ENCODE measurements at regions not wholly inside any gene's neighbourhood (a gene's known extent, or its start where the extent isn't known, plus 50 kb on each side); places are given as distances from the start of the nearest gene placed in this dataset.

- H3K4me1 ChIP-seq (ENCODE audit: control insufficient read depth, insufficient read depth, low read length), result peaks cover 5% of the 10 kb centered on the region
- no peaks in the 10 kb centered on the region for H3K9me1 ChIP-seq (ENCODE audit: insufficient read depth, low read length)
- no peaks in the 10 kb centered on the region for H3K79me1 ChIP-seq (ENCODE audit: low read depth in 1 of 2, low read length in 2 of 2)
- no peak overlapping the region for H2AK9ac ChIP-seq (replicated peaks; ENCODE audit: low read depth, low read length, poor library complexity)
- DNase-seq, result peak; percentile 95
- dilution Hi-C loops (cut with HindIII; ENCODE audit: low sequenced_read_pairs, unreplicated experiment), result no loop called here
- TF ChIP-seq MXI1 (IDR thresholded peaks at IDR 0.05; ENCODE audit: borderline replicate concordance, low read depth, low read length) (no peak), RFX5 (IDR thresholded peaks at IDR 0.05; ENCODE audit: low read depth, low read length) (no peak), RCOR1 (IDR thresholded peaks at IDR 0.05; ENCODE audit: insufficient replicate concordance, low read length) (no peak), BHLHE40 (IDR thresholded peaks at IDR 0.05; ENCODE audit: low read depth, low read length) (peak; percentile 63; the same call in 1 of the 2 replicates), NFE2L2 (IDR thresholded peaks at IDR 0.05; ENCODE audit: low read depth, low read length) (no peak), CEBPB (IDR thresholded peaks at IDR 0.05; ENCODE audit: low read depth, low read length) (peak; percentile 71; the same call in 1 of the 2 replicates), FOS (IDR thresholded peaks at IDR 0.05; ENCODE audit: low read depth, low read length) (peak; percentile 92)
- peak overlapping the region; percentile 70; the same call in 1 of the 2 replicates for H3K14ac ChIP-seq (replicated peaks; ENCODE audit: low read depth, low read length)
- H3K23ac ChIP-seq (ENCODE audit: low read depth, low read length), result no peak overlapping the region
- no peak overlapping the region; the same call in 1 of the 2 replicates for H4K91ac ChIP-seq (ENCODE audit: insufficient read depth, low read depth, low read length)
- peak overlapping the region; percentile 61; the same call in 2 of the 3 replicates for H2BK15ac ChIP-seq (ENCODE audit: low read depth, low read length)
- H4K5ac ChIP-seq (ENCODE audit: low read depth, low read length), result no peak overlapping the region
- ChIA-PET CTCF (no interaction called here), POLR2A (ENCODE audit: unreplicated experiment) (no interaction called here)
- peak overlapping the region; percentile 66; the same call in 1 of the 2 replicates for H3K4ac ChIP-seq (ENCODE audit: low read depth, low read length)
- peak overlapping the region; percentile 66 for H2BK5ac ChIP-seq (ENCODE audit: low read depth, low read length, poor library complexity, severe bottlenecking)
- H3K4me3 ChIP-seq (ENCODE audit: insufficient read depth, low read depth, low read length), result no peak overlapping the region
- peak overlapping the region; percentile 86 for H2BK120ac ChIP-seq (ENCODE audit: low read depth, low read length)
- H3K9me3 ChIP-seq (ENCODE audit: control insufficient read depth, insufficient read depth, low read length), result no peaks in the 10 kb centered on the region
- ATAC-seq (ENCODE audit: low read depth), result peak; percentile 98
- H2BK20ac ChIP-seq (ENCODE audit: low read depth, low read length), result peak overlapping the region; percentile 86; the same call in 1 of the 2 replicates
- H3K18ac ChIP-seq (ENCODE audit: low read depth, low read length), result 0 out of 2 replicates have a peak overlapping the region, but pooled peaks have one; percentile 61
- H2AK5ac ChIP-seq (ENCODE audit: low read depth, low read length), result peak overlapping the region; percentile 68; the same call in 1 of the 2 replicates
- WGBS, 2 experiments (ENCODE audit: extremely low coverage in 2 of 2, insufficient read length in 1 of 2), result 100% methylated on average over 1 of the region's 7 CpGs; no CpG with 5 or more reads in 1 of the 2 experiments
- H3K4me2 ChIP-seq (ENCODE audit: low read depth, low read length), result peak overlapping the region; percentile 12; the same call in 1 of the 2 replicates
- in situ Hi-C loops (cut with MboI; ENCODE audit: low sequenced_read_pairs), result no loop called here
- no peaks in the 10 kb centered on the region for H3K36me3 ChIP-seq (ENCODE audit: control insufficient read depth, insufficient read depth, low read length)
- BruUV-seq (replicated peaks), result no TSS peak
- no peaks in the 10 kb centered on the region for H3K27me3 ChIP-seq (ENCODE audit: control insufficient read depth, insufficient read depth, low read length)
- peak overlapping the region; percentile 76 for H3K27ac ChIP-seq (ENCODE audit: insufficient read depth, low read length)
- intact Hi-C loops (cut with micrococcal nuclease), result no loop called here
- no peak overlapping the region; the same call in 1 of the 2 replicates for H3K56ac ChIP-seq (ENCODE audit: extremely low read depth, insufficient read depth, low read length)
- peak overlapping the region; percentile 89 for H2AFZ ChIP-seq (replicated peaks; ENCODE audit: low read length, poor library complexity)
- H4K20me1 ChIP-seq (ENCODE audit: insufficient read depth, low read length), result no peaks in the 10 kb centered on the region
- peak overlapping the region; percentile 49 to 79; a peak in 3 of 4 replicates for H4K8ac ChIP-seq (ENCODE audit: low read depth in 2 of 2, low read length in 2 of 2)
- H3K9ac ChIP-seq (ENCODE audit: low read depth, low read length), result no peak overlapping the region
Observed at GRCh38 chr4:123340381-123340701, 56.3 kb upstream of the SPRY1 start.
